ENCODE measurements at regions not wholly inside any gene's neighbourhood (a gene's known extent, or its start where the extent isn't known, plus 50 kb on each side); places are given as distances from the start of the nearest gene placed in this dataset.
A peak's percentile ranks its signal among the peaks of the same experiment; 100 is the strongest.

DNA sequence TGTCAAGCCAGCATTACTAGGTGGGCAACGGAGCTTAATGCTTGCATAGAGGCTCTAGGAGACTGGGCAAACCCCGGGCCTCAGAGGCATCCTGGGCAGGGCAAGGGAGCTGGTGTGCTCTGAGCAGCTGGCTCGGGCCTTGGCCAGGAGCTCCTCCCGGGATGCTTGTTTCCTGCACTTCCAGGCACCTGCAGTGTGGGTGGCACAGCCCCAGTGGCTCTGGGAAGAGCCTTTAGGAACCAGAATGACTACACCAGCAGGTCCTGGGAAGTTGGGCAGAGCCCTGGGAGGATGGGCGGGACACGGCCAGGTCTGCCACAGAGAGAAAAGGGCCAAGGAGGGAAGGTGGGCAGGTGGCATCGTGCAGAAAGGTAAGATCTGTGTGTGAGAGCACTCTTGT lies 80.4 kb upstream of the CD93 start:
- Histone ChIP-seq H3K4me3 (no peak overlapping the region), H3K27ac (no peak overlapping the region)
- peak; percentile 66 for DNase-seq (ENCODE audit: low spot score)
- TF ChIP-seq CTCF (IDR thresholded peaks at IDR 0.05): no peak

- peak; percentile 68 for DNase-seq (ENCODE audit: low spot score)
- Histone ChIP-seq H3K4me3 (no peak overlapping the region), H3K27ac (no peak overlapping the region)
- no peak for TF ChIP-seq CTCF (IDR thresholded peaks at IDR 0.05)
These were observed 79.8 kb upstream of the CD93 start for GRCh38 chr20:23165964-23166363.

DNA sequence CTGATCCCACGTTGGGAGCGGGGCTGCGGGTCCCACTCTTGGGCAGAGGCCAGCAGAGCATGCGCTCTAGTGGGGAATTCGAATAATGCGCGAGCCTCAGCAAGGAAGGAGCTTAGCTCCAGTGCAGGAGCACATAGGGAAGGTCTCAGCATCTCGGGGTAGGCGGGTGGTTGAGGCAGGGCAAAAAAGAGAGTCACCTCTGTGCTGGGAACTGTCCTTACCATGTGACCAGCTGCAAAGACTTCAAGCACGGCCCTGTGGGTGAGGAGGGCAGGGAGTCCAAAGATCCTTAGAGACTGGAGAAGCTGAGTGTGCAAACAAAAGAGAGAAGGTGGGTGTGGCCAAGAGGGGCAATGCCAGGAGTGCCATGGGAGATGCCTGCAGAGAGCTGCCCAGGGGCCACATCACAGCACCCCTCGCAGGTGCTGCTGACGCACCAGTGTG lies 79.2 kb upstream of the CD93 start:
- peak; percentile 58 for DNase-seq (ENCODE audit: low spot score)
- no peak overlapping the region for H3K27ac ChIP-seq
- H3K4me3 ChIP-seq: no peak overlapping the region
- TF ChIP-seq CTCF (IDR thresholded peaks at IDR 0.05): no peak

DNA sequence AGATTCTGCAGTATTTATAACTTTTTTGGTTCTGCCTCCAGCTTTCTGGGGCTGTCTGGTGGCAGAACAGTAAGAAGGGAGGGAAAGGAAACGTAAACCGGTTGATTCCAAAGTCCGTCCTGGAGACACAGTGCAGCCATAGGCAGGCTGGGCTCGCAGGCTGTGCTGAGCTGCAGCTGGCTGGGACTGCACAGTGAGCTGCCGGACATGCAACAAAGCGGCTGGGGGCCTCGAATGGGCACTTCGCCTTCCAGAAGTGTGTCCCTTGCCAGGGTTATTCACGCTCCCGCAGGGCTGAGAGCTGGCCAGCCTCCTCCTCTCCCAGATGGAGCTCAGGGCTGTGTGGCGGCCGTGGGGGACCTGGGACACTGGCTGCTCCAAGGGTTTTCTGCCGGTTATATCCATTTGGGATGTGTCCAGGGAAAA lies 78.1 kb upstream of the CD93 start:
- Histone ChIP-seq H3K27ac (peak overlapping the region in 1 of 2 donors; percentile 72), H3K4me3 (no peak overlapping the region)
- peak; percentile 73 for DNase-seq (ENCODE audit: low spot score)
- no peak for TF ChIP-seq CTCF (IDR thresholded peaks at IDR 0.05)

DNA sequence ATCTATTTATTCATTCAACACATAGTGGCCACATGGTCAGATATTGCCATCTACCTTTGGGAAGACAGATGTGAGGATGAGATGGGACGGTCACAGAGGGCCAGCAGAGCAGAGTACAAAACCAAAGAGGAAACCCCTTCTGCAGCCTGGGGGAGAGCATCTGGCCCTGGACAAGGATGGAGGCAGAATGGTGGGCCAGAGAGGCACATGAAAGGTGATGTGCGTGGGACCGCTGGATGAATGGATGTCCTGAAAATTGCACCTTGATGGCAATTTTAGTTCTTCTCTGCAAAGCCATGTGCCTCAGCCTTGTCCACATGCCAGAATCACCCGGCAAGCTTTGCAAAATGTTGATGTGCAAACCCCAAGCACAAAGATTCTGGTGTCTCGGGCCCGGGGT lies 77.4 kb upstream of the CD93 start:
- H3K4me3 ChIP-seq: no peak overlapping the region
- TF ChIP-seq CTCF (IDR thresholded peaks at IDR 0.05): no peak
- no peak overlapping the region for H3K27ac ChIP-seq
- DNase-seq (ENCODE audit: low spot score): peak; percentile 62

DNA sequence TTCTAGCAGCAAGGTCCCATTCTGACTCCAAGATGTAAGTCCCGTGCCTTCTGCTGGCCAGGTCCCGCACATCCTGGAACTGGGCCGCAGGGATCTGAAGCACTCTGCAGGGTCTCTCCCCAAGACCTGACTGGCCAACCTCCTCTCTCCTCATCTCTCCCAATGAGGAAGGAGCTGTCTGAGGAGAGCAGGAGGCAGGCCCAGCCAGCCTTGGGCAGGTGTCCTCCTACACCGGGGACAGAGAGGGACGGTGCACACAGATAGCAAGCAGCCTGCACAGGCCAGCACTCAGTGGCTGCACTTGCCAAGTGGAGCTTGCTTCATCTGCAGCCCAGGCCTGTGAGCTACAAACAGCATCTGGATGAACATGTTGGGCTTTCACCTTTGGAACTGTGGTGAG lies 76.8 kb upstream of the CD93 start:
- no peak overlapping the region for H3K4me3 ChIP-seq
- no peak overlapping the region for H3K27ac ChIP-seq
- no peak for TF ChIP-seq CTCF (IDR thresholded peaks at IDR 0.05)
- DNase-seq (ENCODE audit: low spot score): peak; percentile 73

DNA sequence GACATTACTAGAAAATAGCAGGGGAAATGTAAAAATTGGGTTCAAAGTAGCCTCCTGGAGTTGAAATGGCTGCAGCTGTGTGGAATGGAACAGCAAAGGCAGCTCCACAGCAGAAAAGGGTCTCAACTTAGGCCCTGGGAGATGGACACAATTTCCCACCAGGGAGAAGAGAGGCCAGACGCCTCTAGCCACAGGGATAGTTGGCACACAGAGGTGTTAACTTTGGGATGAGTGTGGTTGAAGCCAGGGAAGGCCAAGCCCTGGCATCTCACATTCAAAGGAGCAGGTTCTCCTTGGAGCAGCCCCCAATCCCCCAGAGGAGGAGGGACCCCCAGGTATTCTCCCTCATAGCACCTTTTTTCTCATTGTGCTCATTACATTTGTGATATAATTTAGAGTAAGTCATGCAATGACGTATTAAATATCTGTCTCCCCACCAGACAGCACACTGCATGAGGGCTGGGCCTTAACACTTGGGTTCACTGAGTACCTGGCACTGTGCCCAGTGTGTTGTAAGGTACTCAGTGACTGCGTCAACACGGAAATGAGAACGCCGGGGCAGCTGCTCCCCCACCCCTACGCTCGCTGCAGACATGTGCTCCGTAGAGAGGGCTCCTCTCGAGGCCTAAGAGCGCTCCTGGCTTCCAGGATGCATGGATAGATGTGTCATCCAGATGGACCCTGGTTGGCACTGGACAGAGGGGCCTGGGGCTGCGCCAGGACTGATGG lies 76.0 kb upstream of the CD93 start:
- no peak for TF ChIP-seq CTCF (IDR thresholded peaks at IDR 0.05)
- peak; percentile 81 for DNase-seq (ENCODE audit: low spot score)
- peak overlapping the region; percentile 69 to 71 for H3K27ac ChIP-seq
- no peak overlapping the region for H3K4me3 ChIP-seq

Data from coronary artery (tissue), 2 donors.